SU-DHL-6 (cell line): ENCODE measurements at regions not wholly inside any gene's neighbourhood (a gene's known extent, or its start where the extent isn't known, plus 50 kb on each side); places are given as distances from the start of the nearest gene placed in this dataset.

Experiments
- EZH2phosphoT487 ChIP-seq: fragments of 200-600 bp; sonication (generic), shearing (Covaris generic); conservative IDR thresholded peaks from 2 replicates; pipeline ENCODE4 v1.6.1; 2018; ENCODE audit warnings: mild to moderate bottlenecking, antibody characterized with exemption, low read length, moderate library complexity, mixed read lengths
- TF ChIP-seq, protein P1 (sequence below): fragments of 200-600 bp; sonication (generic); IDR thresholded peaks from one replicate; pipeline ENCODE4 v1.5.1; 2017; ENCODE audit warnings: antibody characterized with exemption, mild to moderate bottlenecking, low read length, moderate library complexity; ENCODE audit not compliant: insufficient read depth, poor library complexity, severe bottlenecking

DNA sequence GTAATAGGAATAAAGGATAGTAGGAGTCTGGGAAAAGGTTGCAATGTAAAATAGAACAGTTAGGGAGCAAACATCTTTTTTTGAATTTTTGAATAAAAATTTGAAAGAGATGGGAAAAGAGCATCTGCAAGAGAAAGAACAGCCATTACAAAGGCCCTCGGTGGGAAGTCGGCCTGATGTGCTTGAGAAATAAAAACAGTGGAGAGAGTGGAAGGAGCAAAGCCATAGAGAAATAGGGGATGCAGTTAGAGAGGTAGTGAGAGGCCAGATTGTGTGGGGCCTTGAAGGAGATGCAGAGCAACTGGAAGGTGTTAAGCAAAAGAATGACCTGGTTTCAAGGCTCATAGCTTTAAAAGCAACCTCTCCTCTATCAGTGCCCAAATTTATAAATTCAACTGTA lies 409.8 kb downstream of the RERGL start:
- TF ChIP-seq, protein P1, sequence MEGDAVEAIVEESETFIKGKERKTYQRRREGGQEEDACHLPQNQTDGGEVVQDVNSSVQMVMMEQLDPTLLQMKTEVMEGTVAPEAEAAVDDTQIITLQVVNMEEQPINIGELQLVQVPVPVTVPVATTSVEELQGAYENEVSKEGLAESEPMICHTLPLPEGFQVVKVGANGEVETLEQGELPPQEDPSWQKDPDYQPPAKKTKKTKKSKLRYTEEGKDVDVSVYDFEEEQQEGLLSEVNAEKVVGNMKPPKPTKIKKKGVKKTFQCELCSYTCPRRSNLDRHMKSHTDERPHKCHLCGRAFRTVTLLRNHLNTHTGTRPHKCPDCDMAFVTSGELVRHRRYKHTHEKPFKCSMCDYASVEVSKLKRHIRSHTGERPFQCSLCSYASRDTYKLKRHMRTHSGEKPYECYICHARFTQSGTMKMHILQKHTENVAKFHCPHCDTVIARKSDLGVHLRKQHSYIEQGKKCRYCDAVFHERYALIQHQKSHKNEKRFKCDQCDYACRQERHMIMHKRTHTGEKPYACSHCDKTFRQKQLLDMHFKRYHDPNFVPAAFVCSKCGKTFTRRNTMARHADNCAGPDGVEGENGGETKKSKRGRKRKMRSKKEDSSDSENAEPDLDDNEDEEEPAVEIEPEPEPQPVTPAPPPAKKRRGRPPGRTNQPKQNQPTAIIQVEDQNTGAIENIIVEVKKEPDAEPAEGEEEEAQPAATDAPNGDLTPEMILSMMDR, result no peak
- no peak for TF ChIP-seq EZH2phosphoT487
